Panc1 (cell line): ENCODE measurements at regions not wholly inside any gene's neighbourhood (a gene's known extent, or its start where the extent isn't known, plus 50 kb on each side); places are given as distances from the start of the nearest gene placed in this dataset.

Experiments
- POLR2AphosphoS5 ChIP-seq: IDR thresholded peaks from 2 replicates; pipeline ENCODE4 v1.6.1; 2012; ENCODE audit warnings: mild to moderate bottlenecking, low read depth, low read length, moderate library complexity
- TF ChIP-seq, protein P1 (sequence below): fragments of 450-650 bp; IDR thresholded peaks from 2 replicates; pipeline ENCODE4 v1.5.1; 2017; ENCODE audit warnings: mild to moderate bottlenecking

DNA sequence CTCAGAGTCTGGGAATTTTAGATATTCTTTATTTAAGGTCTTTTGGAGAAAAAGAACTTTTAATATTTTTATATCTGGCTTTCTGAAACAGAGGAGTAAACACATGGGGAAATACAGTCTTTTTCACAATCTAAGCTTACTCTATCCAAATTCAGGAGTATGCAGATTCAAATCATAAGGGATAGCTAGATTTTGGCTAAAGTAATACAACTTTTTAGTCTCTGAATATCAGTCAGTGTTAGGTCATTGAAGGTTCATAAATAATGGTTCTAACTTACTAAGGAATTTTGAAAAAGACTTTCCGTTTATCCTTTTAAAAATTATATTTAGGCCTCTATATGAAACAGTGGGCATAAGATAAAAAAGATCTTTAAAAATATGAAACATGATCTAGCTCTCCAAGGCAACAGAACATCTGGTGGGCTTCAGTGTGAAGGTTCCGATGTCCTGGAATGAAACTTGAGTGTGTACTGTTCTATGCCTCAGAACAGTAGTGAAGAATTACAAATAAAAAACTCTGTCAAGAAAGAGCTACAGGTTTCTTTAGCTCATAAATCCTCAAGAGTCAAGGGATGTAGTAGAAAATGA, 165.2 kb upstream of the PDGFD start:
- TF ChIP-seq, protein P1, sequence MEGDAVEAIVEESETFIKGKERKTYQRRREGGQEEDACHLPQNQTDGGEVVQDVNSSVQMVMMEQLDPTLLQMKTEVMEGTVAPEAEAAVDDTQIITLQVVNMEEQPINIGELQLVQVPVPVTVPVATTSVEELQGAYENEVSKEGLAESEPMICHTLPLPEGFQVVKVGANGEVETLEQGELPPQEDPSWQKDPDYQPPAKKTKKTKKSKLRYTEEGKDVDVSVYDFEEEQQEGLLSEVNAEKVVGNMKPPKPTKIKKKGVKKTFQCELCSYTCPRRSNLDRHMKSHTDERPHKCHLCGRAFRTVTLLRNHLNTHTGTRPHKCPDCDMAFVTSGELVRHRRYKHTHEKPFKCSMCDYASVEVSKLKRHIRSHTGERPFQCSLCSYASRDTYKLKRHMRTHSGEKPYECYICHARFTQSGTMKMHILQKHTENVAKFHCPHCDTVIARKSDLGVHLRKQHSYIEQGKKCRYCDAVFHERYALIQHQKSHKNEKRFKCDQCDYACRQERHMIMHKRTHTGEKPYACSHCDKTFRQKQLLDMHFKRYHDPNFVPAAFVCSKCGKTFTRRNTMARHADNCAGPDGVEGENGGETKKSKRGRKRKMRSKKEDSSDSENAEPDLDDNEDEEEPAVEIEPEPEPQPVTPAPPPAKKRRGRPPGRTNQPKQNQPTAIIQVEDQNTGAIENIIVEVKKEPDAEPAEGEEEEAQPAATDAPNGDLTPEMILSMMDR, result no peak
- TF ChIP-seq POLR2AphosphoS5, result no peak
